GM12878 (cell line): ENCODE measurements at regions not wholly inside any gene's neighbourhood (a gene's known extent, or its start where the extent isn't known, plus 50 kb on each side); places are given as distances from the start of the nearest gene placed in this dataset.
"Not testable (repeated sequence)": the region's sequence is repeated elsewhere in the genome, so short reads cannot be mapped to it uniquely, and the experiment has no call there.

Experiments
- ATAC-seq: fragments of 200-7000 bp; cut with Tn5 transposase; 3 replicates; pipeline ENCODE4 v1.9.1; 2020; ENCODE audit warnings: mild to moderate bottlenecking, moderate library complexity
- BruUV-seq: library from RNA; stranded (reverse); fragments of 400-500 nt; replicated peaks from 2 replicates; lab custom pipeline; 2021; lab: Mats Ljungman, UMichigan
- CTCF ChIA-PET: fragments of 300-600 bp; sonication (Branson Sonifier 250); formaldehyde crosslinking; extraction: SDS; loops from one replicate; lab custom pipeline; 2021; ENCODE audit warnings: inconsistent platforms; lab: Yijun Ruan, JAX
- POLR2A ChIA-PET: fragments of 350-600 bp; formaldehyde crosslinking; extraction: SDS; loops from one replicate; lab custom pipeline; 2021; ENCODE audit warnings: inconsistent platforms; lab: Charles Lee
- RAD21 ChIA-PET: fragments of 300-600 bp; sonication (Branson Sonifier 250); formaldehyde crosslinking; loops from one replicate; lab custom pipeline; 2023; ENCODE audit warnings: antibody characterized with exemption; ENCODE audit not compliant: unreplicated experiment; lab: Charles Lee
- SMC1A ChIA-PET: fragments of 300-600 bp; sonication (Branson Sonifier 250); formaldehyde crosslinking; loops from one replicate; lab custom pipeline; 2023; ENCODE audit not compliant: unreplicated experiment, uncharacterized antibody; lab: Charles Lee
- DNase-seq: peaks from one replicate; pipeline ENCODE4 v3.0.0-alpha.2; 2011; ENCODE audit warnings: low read depth, low spot score
- FAIRE-seq: peaks from 3 replicates; lab custom pipeline; 2011; peaks lifted over from hg19 to GRCh38; lab: Jason Lieb, UNC
- H2AFZ ChIP-seq: 2 replicates; pipeline ENCODE4 v1.6.0; 2011; ENCODE audit warnings: low read depth, low read length, control low read depth; ENCODE audit not compliant: control insufficient read depth
- H3K27ac ChIP-seq: 2 replicates; pipeline ENCODE4 v1.5.1; 2011; ENCODE audit warnings: control low read depth; ENCODE audit not compliant: control insufficient read depth, insufficient read depth
- H3K27me3 ChIP-seq, 2 experiments: replicated peaks in 1 of 2; 2 replicates each; pipeline versions ENCODE4 v1.6.0 to v1.6.1; 2011; ENCODE audit warnings: low read length in 1 of 2; ENCODE audit not compliant: control insufficient read depth in 2 of 2, insufficient read depth in 2 of 2
- H3K36me3 ChIP-seq, 2 experiments: 2 replicates each; pipeline ENCODE4 v1.5.1; 2011; ENCODE audit warnings: low read length in 1 of 2; ENCODE audit not compliant: control insufficient read depth in 2 of 2, insufficient read depth in 2 of 2
- H3K4me1 ChIP-seq: 2 replicates; pipeline ENCODE4 v1.6.1; 2011; ENCODE audit warnings: mild to moderate bottlenecking, low read length, moderate library complexity, mixed read lengths; ENCODE audit not compliant: control insufficient read depth, insufficient read depth
- H3K4me2 ChIP-seq: 2 replicates; pipeline ENCODE4 v1.6.0; 2011; ENCODE audit warnings: control low read depth; ENCODE audit not compliant: control insufficient read depth, insufficient read depth
- H3K4me3 ChIP-seq: fragments of 200-600 bp; sonication (generic); 2 replicates; pipeline ENCODE4 v1.5.1; 2016
- H3K79me2 ChIP-seq: 2 replicates; pipeline ENCODE4 v1.6.0; 2011; ENCODE audit warnings: low read length; ENCODE audit not compliant: control insufficient read depth, insufficient read depth
- H3K9ac ChIP-seq: 2 replicates; pipeline ENCODE4 v1.8.0; 2011; ENCODE audit warnings: low read length, control low read depth, mixed read lengths; ENCODE audit not compliant: control insufficient read depth, insufficient read depth
- H3K9me3 ChIP-seq: replicated peaks from 3 replicates; pipeline ENCODE4 v1.5.1; 2011; ENCODE audit warnings: mild to moderate bottlenecking, low read length; ENCODE audit not compliant: control insufficient read depth, insufficient read depth
- H4K20me1 ChIP-seq: 2 replicates; pipeline ENCODE4 v1.6.0; 2011; ENCODE audit not compliant: control insufficient read depth, insufficient read depth
- BCL3 ChIP-seq: IDR thresholded peaks from 2 replicates; pipeline ENCODE4 v1.6.1; 2011; ENCODE audit warnings: borderline replicate concordance, low read depth, mild to moderate bottlenecking, moderate library complexity, low read length; ENCODE audit not compliant: insufficient read depth, poor library complexity, severe bottlenecking
- E2F8 ChIP-seq: fragments of 450-650 bp; IDR thresholded peaks from 2 replicates; pipeline ENCODE4 v1.6.1; 2018; ENCODE audit warnings: mild to moderate bottlenecking, low read depth, moderate library complexity; ENCODE audit not compliant: partially characterized antibody
- EP300 ChIP-seq, 2 experiments: fragments of 150-350 bp in 1 of 2; IDR thresholded peaks; 2 replicates each; pipeline ENCODE4 v1.6.1; 2011 to 2012; ENCODE audit warnings: low read depth in 2 of 2, low read length in 2 of 2, borderline replicate concordance in 1 of 2, improper control_type of control experiment in 1 of 2, inconsistent platforms in 1 of 2; ENCODE audit not compliant: control insufficient read depth in 1 of 2
- ETV6 ChIP-seq, 2 experiments: fragments of 450-650 bp in 1 of 2; IDR thresholded peaks in 1 of 2; conservative IDR thresholded peaks in 1 of 2; 2 replicates each; pipeline ENCODE4 v1.6.1; 2014; ENCODE audit warnings: antibody characterized with exemption in 1 of 2, borderline replicate concordance in 1 of 2, low read depth in 1 of 2, mild to moderate bottlenecking in 1 of 2, moderate library complexity in 1 of 2
- HDAC6 ChIP-seq: fragments of 200-600 bp; sonication (generic); IDR thresholded peaks from one replicate; pipeline ENCODE4 v1.8.0; 2017; ENCODE audit warnings: antibody characterized with exemption; ENCODE audit not compliant: unreplicated experiment
- POU2F2 ChIP-seq: IDR thresholded peaks from 3 replicates; pipeline ENCODE4 v1.6.1; 2011; ENCODE audit warnings: low read depth, mild to moderate bottlenecking, low read length, borderline replicate concordance
- RAD51 ChIP-seq: fragments of 450-650 bp; IDR thresholded peaks from 2 replicates; pipeline ENCODE4 v1.6.1; 2016; ENCODE audit warnings: moderate library complexity, mild to moderate bottlenecking, inconsistent platforms
- SIN3A ChIP-seq: IDR thresholded peaks from 2 replicates; pipeline ENCODE4 v1.6.1; 2012; ENCODE audit warnings: low read depth, low read length, improper control_type of control experiment
- SMAD1 ChIP-seq: fragments of 450-650 bp; IDR thresholded peaks from 2 replicates; pipeline ENCODE4 v1.6.1; 2018; ENCODE audit warnings: mild to moderate bottlenecking, low read depth; ENCODE audit not compliant: partially characterized antibody
- SMC3 ChIP-seq: IDR thresholded peaks from 2 replicates; pipeline ENCODE4 v1.6.1; 2011; ENCODE audit warnings: low read length, improper control_type of control experiment, borderline replicate concordance
- SP1 ChIP-seq: IDR thresholded peaks from one replicate; pipeline ENCODE4 v1.6.1; 2011; ENCODE audit warnings: low read depth, low read length
- TCF3 ChIP-seq: IDR thresholded peaks from 2 replicates; pipeline ENCODE4 v1.6.1; 2012; ENCODE audit warnings: low read depth, mild to moderate bottlenecking, low read length, borderline replicate concordance; ENCODE audit not compliant: insufficient read depth
- YY1 ChIP-seq: IDR thresholded peaks from 2 replicates; pipeline ENCODE4 v1.6.1; 2011; ENCODE audit warnings: low read depth, mild to moderate bottlenecking, low read length
- ZNF24 ChIP-seq: fragments of 450-650 bp; IDR thresholded peaks from 2 replicates; pipeline ENCODE4 v1.6.1; 2017; ENCODE audit warnings: antibody characterized with exemption, mild to moderate bottlenecking
- WGBS: methylation state at CpG from one replicate; pipeline ENCODE4 v1.1.6; 2016; ENCODE audit warnings: low lambda C conversion rate; ENCODE audit not compliant: insufficient replicate concordance, insufficient coverage; ENCODE audit errors: missing lambda C conversion rate; 5-methylcytosine and 5-hydroxymethylcytosine counted together
- in situ Hi-C: fragments of 300-500 bp; cut with MboI; formaldehyde crosslinking; loops from 9 replicates; pipeline ENCODE4 v1.14.3; 2018; ENCODE audit warnings: mixed read lengths
- intact Hi-C: fragments of 100-400 bp; cut with micrococcal nuclease; formaldehyde crosslinking; loops from one replicate; pipeline ENCODE4 v1.14.2; 2022; ENCODE audit not compliant: unreplicated experiment

- H3K4me2 ChIP-seq, H3K27me3 ChIP-seq, H3K4me3 ChIP-seq, intact Hi-C loops, H3K79me2 ChIP-seq, H3K27ac ChIP-seq, BruUV-seq, H3K36me3 ChIP-seq, H2AFZ ChIP-seq, DNase-seq, H3K9ac ChIP-seq, H3K4me1 ChIP-seq, POLR2A ChIA-PET, ATAC-seq, H4K20me1 ChIP-seq, FAIRE-seq, H3K9me3 ChIP-seq, SMC1A ChIA-PET, in situ Hi-C loops, RAD21 ChIA-PET, CTCF ChIA-PET: not testable (repeated sequence)
- 40% methylated on average over 3 of the region's 3 CpGs for WGBS
Measured at GRCh38 chr22:23439581-23439980, 140.5 kb downstream of the IGLL1 start.

GRCh38 chr22:23438216-23438615 lies 141.9 kb downstream of the IGLL1 start:
- Histone ChIP-seq H3K4me3 (no peak overlapping the region), H4K20me1 (no peaks in the 10 kb centered on the region), H3K27ac (no peak overlapping the region), H3K9ac (no peak overlapping the region), H3K36me3 (no peaks in the 10 kb centered on the region), H3K79me2 (no peaks in the 10 kb centered on the region), H3K4me2 (no peak overlapping the region), H3K4me1 (no peaks in the 10 kb centered on the region), H3K27me3 (no peaks in the 10 kb centered on the region), H2AFZ (no peak overlapping the region), H3K9me3 (no peaks in the 10 kb centered on the region)
- POLR2A ChIA-PET: interaction anchor here (0.6 kb wide), 1 partner anchor 114 kb away, joined by 3 read pairs; no protein-coding TSS in a partner anchor
- in situ Hi-C loops (no loop called here), intact Hi-C loops (no loop called here)
- RAD21 ChIA-PET: no interaction called here
- no TSS peak for BruUV-seq
- no peak for FAIRE-seq
- SMC1A ChIA-PET: no interaction called here
- no peak for ATAC-seq
- CTCF ChIA-PET: no interaction called here
- no peak for DNase-seq
- 56% methylated on average over 13 of the region's 13 CpGs for WGBS
- no peak for TF ChIP-seq SMAD1
- TF ChIP-seq ZNF24: no peak
- no peak for TF ChIP-seq BCL3
- no peak for TF ChIP-seq SIN3A
- no peak for TF ChIP-seq EP300 (IDR thresholded peaks at IDR 0.05; ENCODE audit: borderline replicate concordance in 1 of 2, control insufficient read depth in 1 of 2, low read depth in 2 of 2, low read length in 2 of 2)
- TF ChIP-seq RAD51: no peak
- TF ChIP-seq SP1: no peak
- no peak for TF ChIP-seq TCF3
- TF ChIP-seq YY1: no peak
- TF ChIP-seq HDAC6: no peak
- no peak for TF ChIP-seq ETV6 (conservative IDR thresholded peaks at IDR 0.05 in 1 of 2, IDR thresholded peaks at IDR 0.05 in 1 of 2; ENCODE audit: borderline replicate concordance in 1 of 2, low read depth in 1 of 2)
- TF ChIP-seq E2F8: no peak
- no peak for TF ChIP-seq POU2F2
- no peak for TF ChIP-seq SMC3
